ENCODE measurements at regions not wholly inside any gene's neighbourhood (a gene's known extent, or its start where the extent isn't known, plus 50 kb on each side); places are given as distances from the start of the nearest gene placed in this dataset.
"Not testable (repeated sequence)": the region's sequence is repeated elsewhere in the genome, so short reads cannot be mapped to it uniquely, and the experiment has no call there.

DNA sequence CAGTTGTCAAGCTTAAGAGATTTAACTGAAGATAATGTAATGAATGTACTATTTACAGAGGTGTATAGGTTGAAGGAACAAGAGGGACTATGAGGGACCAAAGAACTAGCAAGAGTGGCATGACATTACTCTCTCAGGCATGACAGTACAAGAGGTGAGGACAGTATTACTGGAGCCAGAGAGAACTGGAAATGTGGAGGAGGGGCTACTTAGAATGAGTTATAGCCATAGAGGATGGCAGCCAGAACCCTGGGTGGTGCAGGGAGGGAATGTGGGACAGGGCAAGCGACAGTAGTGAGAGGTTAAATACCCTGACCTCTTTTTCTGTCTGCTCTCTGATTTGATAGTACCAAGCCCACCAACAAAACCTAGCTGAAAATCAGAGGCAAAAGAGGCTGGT, 122.6 kb upstream of the UGP2 start:
- CTCF ChIA-PET, result no interaction called here
- no peaks in the 10 kb centered on the region for H3K27me3 ChIP-seq (ENCODE audit: control insufficient read depth in 1 of 2, insufficient read depth in 2 of 2, low read length in 2 of 2)
- POLR2A ChIA-PET, result no interaction called here
- intact Hi-C loops (cut with DNase I, micrococcal nuclease), result no loop called here
- Mint-ChIP-seq H3K27ac (no peak overlapping the region), H3K4me1 (ENCODE audit: low read depth) (no peaks in the 10 kb centered on the region), H3K4me3 (no peak overlapping the region), H3K9me3 (no peaks in the 10 kb centered on the region), H3K27me3 (no peaks in the 10 kb centered on the region), H3K36me3 (ENCODE audit: low read depth) (no peaks in the 10 kb centered on the region)
- H3K36me3 ChIP-seq (ENCODE audit: insufficient read depth, low read length), result no peaks in the 10 kb centered on the region
- H3K4me1 ChIP-seq (ENCODE audit: insufficient read depth, low read length), result no peaks in the 10 kb centered on the region
- no peak overlapping the region for H3K27ac ChIP-seq (ENCODE audit: low read depth in 1 of 2, low read length in 2 of 2)
- no peak overlapping the region for H3K4me3 ChIP-seq (ENCODE audit: low read length)
- no peaks in the 10 kb centered on the region for H3K9me3 ChIP-seq (ENCODE audit: control insufficient read depth in 1 of 2, insufficient read depth in 1 of 2, low read length in 2 of 2)
- TF ChIP-seq, protein P1, sequence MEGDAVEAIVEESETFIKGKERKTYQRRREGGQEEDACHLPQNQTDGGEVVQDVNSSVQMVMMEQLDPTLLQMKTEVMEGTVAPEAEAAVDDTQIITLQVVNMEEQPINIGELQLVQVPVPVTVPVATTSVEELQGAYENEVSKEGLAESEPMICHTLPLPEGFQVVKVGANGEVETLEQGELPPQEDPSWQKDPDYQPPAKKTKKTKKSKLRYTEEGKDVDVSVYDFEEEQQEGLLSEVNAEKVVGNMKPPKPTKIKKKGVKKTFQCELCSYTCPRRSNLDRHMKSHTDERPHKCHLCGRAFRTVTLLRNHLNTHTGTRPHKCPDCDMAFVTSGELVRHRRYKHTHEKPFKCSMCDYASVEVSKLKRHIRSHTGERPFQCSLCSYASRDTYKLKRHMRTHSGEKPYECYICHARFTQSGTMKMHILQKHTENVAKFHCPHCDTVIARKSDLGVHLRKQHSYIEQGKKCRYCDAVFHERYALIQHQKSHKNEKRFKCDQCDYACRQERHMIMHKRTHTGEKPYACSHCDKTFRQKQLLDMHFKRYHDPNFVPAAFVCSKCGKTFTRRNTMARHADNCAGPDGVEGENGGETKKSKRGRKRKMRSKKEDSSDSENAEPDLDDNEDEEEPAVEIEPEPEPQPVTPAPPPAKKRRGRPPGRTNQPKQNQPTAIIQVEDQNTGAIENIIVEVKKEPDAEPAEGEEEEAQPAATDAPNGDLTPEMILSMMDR (IDR thresholded peaks at IDR 0.05), result no peak
- DNase-seq, result no peak
- no peak for ATAC-seq (ENCODE audit: poor library complexity)

DNA sequence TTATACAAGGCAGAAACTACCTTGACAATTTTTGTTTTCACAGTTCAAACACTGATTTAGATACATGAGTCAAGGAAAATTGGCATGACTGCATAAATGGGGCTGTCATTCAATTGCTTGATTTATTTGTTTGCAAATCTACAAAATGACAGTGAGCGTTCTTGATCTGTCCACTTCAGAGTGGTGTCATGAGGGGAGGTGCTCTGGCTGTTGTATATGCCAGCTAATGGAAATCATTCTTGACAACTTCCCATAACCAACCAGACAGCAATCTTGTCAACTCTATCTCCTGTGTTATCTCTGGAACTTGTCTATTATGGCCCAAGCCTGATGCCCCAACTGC, 120.6 kb upstream of the UGP2 start:
- no peaks in the 10 kb centered on the region for H3K36me3 ChIP-seq (ENCODE audit: insufficient read depth, low read length)
- no peak for DNase-seq
- ATAC-seq (ENCODE audit: poor library complexity), result no peak
- Mint-ChIP-seq H3K4me3 (no peak overlapping the region), H3K27ac (no peak overlapping the region), H3K4me1 (ENCODE audit: low read depth) (no peaks in the 10 kb centered on the region), H3K9me3 (no peaks in the 10 kb centered on the region), H3K36me3 (ENCODE audit: low read depth) (no peaks in the 10 kb centered on the region), H3K27me3 (peaks cover 4% of the 10 kb centered on the region)
- POLR2A ChIA-PET, result no interaction called here
- no peaks in the 10 kb centered on the region for H3K4me1 ChIP-seq (ENCODE audit: insufficient read depth, low read length)
- intact Hi-C loops (cut with DNase I, micrococcal nuclease), result no loop called here
- CTCF ChIA-PET, result no interaction called here
- no peaks in the 10 kb centered on the region for H3K9me3 ChIP-seq (ENCODE audit: control insufficient read depth in 1 of 2, insufficient read depth in 1 of 2, low read length in 2 of 2)
- TF ChIP-seq, protein P1 (IDR thresholded peaks at IDR 0.05), result no peak
- H3K27me3 ChIP-seq (ENCODE audit: control insufficient read depth in 1 of 2, insufficient read depth in 2 of 2, low read length in 2 of 2), result no peaks in the 10 kb centered on the region
- no peak overlapping the region for H3K4me3 ChIP-seq (ENCODE audit: low read length)
- H3K27ac ChIP-seq (ENCODE audit: low read depth in 1 of 2, low read length in 2 of 2), result no peak overlapping the region

DNA sequence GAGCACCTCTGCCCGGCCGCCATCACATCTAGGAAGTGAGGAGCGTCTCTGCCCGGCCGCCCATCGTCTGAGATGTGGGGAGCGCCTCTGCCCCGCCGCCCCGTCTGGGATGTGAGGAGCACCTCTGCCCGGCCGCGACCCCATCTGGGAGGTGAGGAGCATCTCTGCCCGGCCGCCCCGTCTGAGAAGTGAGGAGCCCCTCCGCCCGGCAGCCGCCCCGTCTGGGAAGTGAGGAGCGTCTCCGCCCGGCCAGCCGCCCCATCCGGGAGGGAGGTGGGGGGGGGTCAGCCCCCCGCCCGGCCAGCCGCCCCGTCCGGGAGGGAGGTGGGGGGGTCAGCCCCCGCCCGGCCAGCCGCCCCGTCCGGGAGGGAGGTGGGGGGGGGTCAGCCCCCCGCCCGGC, 119.4 kb upstream of the UGP2 start:
- H3K27me3 Mint-ChIP-seq; H3K27me3 ChIP-seq (ENCODE audit: control insufficient read depth in 1 of 2, insufficient read depth in 2 of 2, low read length in 2 of 2); H3K4me1 Mint-ChIP-seq (ENCODE audit: low read depth); H3K4me1 ChIP-seq (ENCODE audit: insufficient read depth, low read length); H3K36me3 Mint-ChIP-seq (ENCODE audit: low read depth); ATAC-seq (ENCODE audit: poor library complexity); H3K4me3 ChIP-seq (ENCODE audit: low read length); DNase-seq; H3K27ac ChIP-seq (ENCODE audit: low read depth in 1 of 2, low read length in 2 of 2); H3K9me3 Mint-ChIP-seq; H3K4me3 Mint-ChIP-seq; H3K27ac Mint-ChIP-seq; CTCF ChIA-PET; H3K9me3 ChIP-seq (ENCODE audit: control insufficient read depth in 1 of 2, insufficient read depth in 1 of 2, low read length in 2 of 2); POLR2A ChIA-PET; H3K36me3 ChIP-seq (ENCODE audit: insufficient read depth, low read length); intact Hi-C loops (cut with DNase I, micrococcal nuclease): not testable (repeated sequence)

DNA sequence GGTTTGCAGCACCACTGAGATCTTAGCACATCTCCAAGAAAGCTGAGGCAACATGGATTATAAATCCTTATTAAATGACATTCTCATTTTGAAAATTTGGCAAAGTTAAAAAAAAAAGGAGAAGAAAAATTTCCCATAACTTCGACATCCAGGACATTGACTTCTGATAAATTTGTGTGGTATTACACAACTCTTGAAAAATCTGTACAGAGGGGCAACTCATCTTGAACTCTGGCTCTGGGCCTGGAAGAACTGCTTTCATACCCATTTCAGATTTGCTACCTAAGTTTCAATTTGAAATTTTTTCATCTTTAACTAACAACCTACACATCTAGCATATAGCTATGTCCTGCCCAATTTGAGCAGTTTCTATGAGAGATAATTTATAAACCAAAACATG, 118.0 kb upstream of the UGP2 start:
- POLR2A ChIA-PET, result no interaction called here
- Mint-ChIP-seq H3K36me3 (ENCODE audit: low read depth) (no peaks in the 10 kb centered on the region), H3K27ac (no peak overlapping the region), H3K4me3 (no peak overlapping the region), H3K27me3 (peaks cover 10% of the 10 kb centered on the region), H3K4me1 (ENCODE audit: low read depth) (no peaks in the 10 kb centered on the region), H3K9me3 (no peaks in the 10 kb centered on the region)
- H3K36me3 ChIP-seq (ENCODE audit: insufficient read depth, low read length), result no peaks in the 10 kb centered on the region
- TF ChIP-seq, protein P1 (IDR thresholded peaks at IDR 0.05), result no peak
- ATAC-seq (ENCODE audit: poor library complexity) (no peak), DNase-seq (no peak)
- H3K9me3 ChIP-seq (ENCODE audit: control insufficient read depth in 1 of 2, insufficient read depth in 1 of 2, low read length in 2 of 2), result no peaks in the 10 kb centered on the region
- H3K27ac ChIP-seq (ENCODE audit: low read depth in 1 of 2, low read length in 2 of 2), result no peak overlapping the region
- intact Hi-C loops (cut with DNase I, micrococcal nuclease), result no loop called here
- H3K4me3 ChIP-seq (ENCODE audit: low read length), result no peak overlapping the region
- H3K27me3 ChIP-seq (ENCODE audit: control insufficient read depth in 1 of 2, insufficient read depth in 2 of 2, low read length in 2 of 2), result no peaks in the 10 kb centered on the region
- H3K4me1 ChIP-seq (ENCODE audit: insufficient read depth, low read length), result no peaks in the 10 kb centered on the region
- CTCF ChIA-PET, result no interaction called here

DNA sequence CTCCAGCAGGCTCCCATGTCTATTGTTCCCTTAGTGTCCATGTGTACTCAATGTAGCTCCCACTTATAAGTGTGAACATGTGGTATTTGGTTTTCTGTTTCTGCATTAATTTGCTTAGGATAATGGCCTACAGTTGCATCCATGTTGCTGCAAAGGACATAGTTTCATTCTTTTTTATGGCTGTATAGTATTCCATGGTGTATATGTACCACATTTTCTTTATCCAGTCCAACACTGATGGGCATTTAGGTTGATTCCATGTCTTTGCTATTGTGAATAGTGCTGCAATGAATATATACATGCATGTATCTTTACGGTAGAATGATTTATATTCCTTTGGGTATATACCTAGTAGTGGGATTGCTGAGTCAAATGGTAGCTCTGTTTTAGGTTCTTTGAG, 116.5 kb upstream of the UGP2 start:
- H3K9me3 Mint-ChIP-seq; H3K27me3 ChIP-seq (ENCODE audit: control insufficient read depth in 1 of 2, insufficient read depth in 2 of 2, low read length in 2 of 2); H3K36me3 ChIP-seq (ENCODE audit: insufficient read depth, low read length); H3K9me3 ChIP-seq (ENCODE audit: control insufficient read depth in 1 of 2, insufficient read depth in 1 of 2, low read length in 2 of 2); H3K4me3 Mint-ChIP-seq; H3K27ac Mint-ChIP-seq; CTCF ChIA-PET; DNase-seq; H3K4me1 Mint-ChIP-seq (ENCODE audit: low read depth); H3K4me1 ChIP-seq (ENCODE audit: insufficient read depth, low read length); intact Hi-C loops (cut with DNase I, micrococcal nuclease); H3K27ac ChIP-seq (ENCODE audit: low read depth in 1 of 2, low read length in 2 of 2); ATAC-seq (ENCODE audit: poor library complexity); H3K4me3 ChIP-seq (ENCODE audit: low read length); H3K36me3 Mint-ChIP-seq (ENCODE audit: low read depth); POLR2A ChIA-PET: not testable (repeated sequence)
- H3K27me3 Mint-ChIP-seq, result peaks cover 15% of the 10 kb centered on the region
